CD4-positive, alpha-beta T cell treated with Interleukin-15 for 4 hours (primary cell): ENCODE measurements at regions not wholly inside any gene's neighbourhood (a gene's known extent, or its start where the extent isn't known, plus 50 kb on each side); places are given as distances from the start of the nearest gene placed in this dataset.
A peak's percentile ranks its signal among the peaks of the same experiment; 100 is the strongest.

Experiments used
- DNase-seq: peaks from one replicate; pipeline ENCODE4 v3.0.0-alpha.2; 2020; ENCODE audit warnings: low spot score

GRCh38 chr17:73694491-73694890 lies 50.2 kb upstream of the SDK2 start:
- no peak for DNase-seq

- no peak for DNase-seq
Observed at GRCh38 chr17:73695035-73695738, 50.9 kb upstream of the SDK2 start.

- DNase-seq = no peak
Observed at GRCh38 chr17:73696251-73696650, 52.0 kb upstream of the SDK2 start.

GRCh38 chr17:73697872-73698271 lies 53.6 kb upstream of the SDK2 start:
- DNase-seq = no peak

GRCh38 chr17:73698966-73699365 lies 54.7 kb upstream of the SDK2 start:
- no peak for DNase-seq

GRCh38 chr17:73701701-73702100 lies 57.5 kb upstream of the SDK2 start:
- no peak for DNase-seq

- no peak for DNase-seq
Observed at GRCh38 chr17:73703192-73703591, 58.9 kb upstream of the SDK2 start.

- DNase-seq = no peak
Observed at GRCh38 chr17:73703917-73704316, 59.7 kb upstream of the SDK2 start.

- no peak for DNase-seq
Observed at GRCh38 chr17:73705594-73705993, 61.3 kb upstream of the SDK2 start.

- no peak for DNase-seq
Observed at GRCh38 chr17:73706428-73706827, 62.2 kb upstream of the SDK2 start.

GRCh38 chr17:73706858-73707257 lies 62.6 kb upstream of the SDK2 start:
- no peak for DNase-seq

GRCh38 chr17:73707358-73707757 lies 63.1 kb upstream of the SDK2 start:
- DNase-seq = no peak

- DNase-seq = peak; percentile 59
Observed at GRCh38 chr17:73710095-73710592, 65.9 kb upstream of the SDK2 start.

- DNase-seq = no peak
Observed at GRCh38 chr17:73711184-73711583, 66.9 kb upstream of the SDK2 start.

GRCh38 chr17:73711916-73712315 lies 67.7 kb upstream of the SDK2 start:
- no peak for DNase-seq

- no peak for DNase-seq
Observed at GRCh38 chr17:73713136-73713535, 68.9 kb upstream of the SDK2 start.

GRCh38 chr17:73715769-73716168 lies 71.5 kb upstream of the SDK2 start:
- no peak for DNase-seq

- DNase-seq = no peak
Observed at GRCh38 chr17:73717690-73718089, 73.4 kb upstream of the SDK2 start.

- no peak for DNase-seq
Observed at GRCh38 chr17:73718362-73718761, 74.1 kb upstream of the SDK2 start.

GRCh38 chr17:73718912-73719311 lies 74.7 kb upstream of the SDK2 start:
- no peak for DNase-seq

GRCh38 chr17:73719588-73720071 lies 75.4 kb upstream of the SDK2 start:
- no peak for DNase-seq

- DNase-seq = no peak
Observed at GRCh38 chr17:73720187-73720834, 76.1 kb upstream of the SDK2 start.

- peak; percentile 33 for DNase-seq
Observed at GRCh38 chr17:73722165-73722564, 77.9 kb upstream of the SDK2 start.

- DNase-seq = no peak
Observed at GRCh38 chr17:73723317-73723716, 79.1 kb upstream of the SDK2 start.
